HG02763 (cell line): ENCODE measurements at regions not wholly inside any gene's neighbourhood (a gene's known extent, or its start where the extent isn't known, plus 50 kb on each side); places are given as distances from the start of the nearest gene placed in this dataset.
"Not testable (repeated sequence)": the region's sequence is repeated elsewhere in the genome, so short reads cannot be mapped to it uniquely, and the experiment has no call there.

ENCODE experiments used
- ATAC-seq: cut with Tn5 transposase; IDR thresholded peaks from one replicate; pipeline ENCODE4 v1.9.1; 2021; ENCODE audit warnings: mild to moderate bottlenecking, moderate library complexity; ENCODE audit not compliant: unreplicated experiment

GRCh38 chr1:182003953-182004586, 57.4 kb downstream of the ZNF648 start:
- no peak for ATAC-seq

- no peak for ATAC-seq
Observed at GRCh38 chr1:182003025-182003725, 58.3 kb downstream of the ZNF648 start.

- no peak for ATAC-seq
Observed at GRCh38 chr1:182002570-182002969, 58.9 kb downstream of the ZNF648 start.

- ATAC-seq = no peak
Observed at GRCh38 chr1:181998858-181999257, 62.7 kb downstream of the ZNF648 start.

GRCh38 chr1:181992072-181992471, 69.4 kb downstream of the ZNF648 start:
- ATAC-seq = no peak

- no peak for ATAC-seq
Observed at GRCh38 chr1:181990728-181991127, 70.8 kb downstream of the ZNF648 start.

GRCh38 chr1:181989261-181989920, 72.1 kb downstream of the ZNF648 start:
- ATAC-seq = no peak

- ATAC-seq = no peak
Observed at GRCh38 chr1:181987996-181988395, 73.5 kb downstream of the ZNF648 start.

GRCh38 chr1:181987334-181987895, 74.1 kb downstream of the ZNF648 start:
- ATAC-seq = no peak

GRCh38 chr1:181986907-181987305, 74.6 kb downstream of the ZNF648 start:
- no peak for ATAC-seq

GRCh38 chr1:181985936-181986906, 75.3 kb downstream of the ZNF648 start:
- ATAC-seq = no peak

GRCh38 chr1:181985281-181985680, 76.2 kb downstream of the ZNF648 start:
- no peak for ATAC-seq

- no peak for ATAC-seq
Observed at GRCh38 chr1:181984006-181984405, 77.5 kb downstream of the ZNF648 start.

- ATAC-seq = no peak
Observed at GRCh38 chr1:181981821-181982220, 79.7 kb downstream of the ZNF648 start.

- no peak for ATAC-seq
Observed at GRCh38 chr1:181972256-181972655, 89.3 kb downstream of the ZNF648 start.

- ATAC-seq = no peak
Observed at GRCh38 chr1:181971424-181971823, 90.1 kb downstream of the ZNF648 start.

GRCh38 chr1:181969902-181970301, 91.6 kb downstream of the ZNF648 start:
- no peak for ATAC-seq

- ATAC-seq = not testable (repeated sequence)
Observed at GRCh38 chr1:181954696-181955095, 106.8 kb downstream of the ZNF648 start.

- ATAC-seq = not testable (repeated sequence)
Observed at GRCh38 chr1:181954178-181954577, 107.3 kb downstream of the ZNF648 start.

- ATAC-seq = no peak
Observed at GRCh38 chr1:181953596-181953995, 107.9 kb downstream of the ZNF648 start.

- ATAC-seq = no peak
Observed at GRCh38 chr1:181951213-181951612, 110.3 kb downstream of the ZNF648 start.
